ENCODE measurements at regions not wholly inside any gene's neighbourhood (a gene's known extent, or its start where the extent isn't known, plus 50 kb on each side); places are given as distances from the start of the nearest gene placed in this dataset.

DNA sequence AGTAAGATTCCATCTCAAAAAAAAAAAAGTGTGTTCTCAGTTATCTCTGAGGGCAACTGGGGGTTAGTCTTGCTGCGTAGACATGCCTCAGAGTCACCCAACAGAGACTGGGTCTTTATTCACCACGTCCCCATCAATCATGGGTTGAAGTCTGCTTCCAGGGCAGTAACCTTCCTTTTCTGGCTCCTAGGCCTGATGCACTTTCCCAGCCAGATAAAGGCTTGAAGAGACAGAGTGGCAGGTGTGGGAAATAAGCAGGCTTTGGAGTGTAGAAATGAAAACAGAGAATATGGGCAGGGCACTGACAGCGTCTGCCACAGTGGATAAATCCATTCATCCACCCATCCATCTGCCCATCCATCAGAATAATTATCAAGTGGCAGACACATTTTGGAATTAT, 134.1 kb upstream of the LGALSL start:
- no peak overlapping the region for H3K4me3 ChIP-seq (replicated peaks; ENCODE audit: low read depth, low read length)
- no peak for DNase-seq (ENCODE audit: low read depth)
- TF ChIP-seq, protein P1, sequence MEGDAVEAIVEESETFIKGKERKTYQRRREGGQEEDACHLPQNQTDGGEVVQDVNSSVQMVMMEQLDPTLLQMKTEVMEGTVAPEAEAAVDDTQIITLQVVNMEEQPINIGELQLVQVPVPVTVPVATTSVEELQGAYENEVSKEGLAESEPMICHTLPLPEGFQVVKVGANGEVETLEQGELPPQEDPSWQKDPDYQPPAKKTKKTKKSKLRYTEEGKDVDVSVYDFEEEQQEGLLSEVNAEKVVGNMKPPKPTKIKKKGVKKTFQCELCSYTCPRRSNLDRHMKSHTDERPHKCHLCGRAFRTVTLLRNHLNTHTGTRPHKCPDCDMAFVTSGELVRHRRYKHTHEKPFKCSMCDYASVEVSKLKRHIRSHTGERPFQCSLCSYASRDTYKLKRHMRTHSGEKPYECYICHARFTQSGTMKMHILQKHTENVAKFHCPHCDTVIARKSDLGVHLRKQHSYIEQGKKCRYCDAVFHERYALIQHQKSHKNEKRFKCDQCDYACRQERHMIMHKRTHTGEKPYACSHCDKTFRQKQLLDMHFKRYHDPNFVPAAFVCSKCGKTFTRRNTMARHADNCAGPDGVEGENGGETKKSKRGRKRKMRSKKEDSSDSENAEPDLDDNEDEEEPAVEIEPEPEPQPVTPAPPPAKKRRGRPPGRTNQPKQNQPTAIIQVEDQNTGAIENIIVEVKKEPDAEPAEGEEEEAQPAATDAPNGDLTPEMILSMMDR (IDR thresholded peaks at IDR 0.05; ENCODE audit: low read length, missing control alignments): no peak

GRCh38 chr2:64322433-64322832, 131.5 kb upstream of the LGALSL start:
- DNase-seq (ENCODE audit: low read depth): no peak
- H3K4me3 ChIP-seq (replicated peaks; ENCODE audit: low read depth, low read length): no peak overlapping the region
- TF ChIP-seq, protein P1 (IDR thresholded peaks at IDR 0.05; ENCODE audit: low read length, missing control alignments): no peak

- TF ChIP-seq, protein P1 (IDR thresholded peaks at IDR 0.05; ENCODE audit: low read length, missing control alignments): no peak
- no peak overlapping the region for H3K4me3 ChIP-seq (replicated peaks; ENCODE audit: low read depth, low read length)
- no peak for DNase-seq (ENCODE audit: low read depth)
These were observed 130.8 kb upstream of the LGALSL start for GRCh38 chr2:64323197-64323596.

GRCh38 chr2:64324746-64325410, 129.1 kb upstream of the LGALSL start:
- DNase-seq (ENCODE audit: low read depth): no peak
- no peak overlapping the region for H3K4me3 ChIP-seq (replicated peaks; ENCODE audit: low read depth, low read length)
- TF ChIP-seq, protein P1 (IDR thresholded peaks at IDR 0.05; ENCODE audit: low read length, missing control alignments): no peak

- no peak overlapping the region for H3K4me3 ChIP-seq (replicated peaks; ENCODE audit: low read depth, low read length)
- TF ChIP-seq, protein P1 (IDR thresholded peaks at IDR 0.05; ENCODE audit: low read length, missing control alignments): no peak
- no peak for DNase-seq (ENCODE audit: low read depth)
These were observed 128.5 kb upstream of the LGALSL start for GRCh38 chr2:64325477-64325851.

DNA sequence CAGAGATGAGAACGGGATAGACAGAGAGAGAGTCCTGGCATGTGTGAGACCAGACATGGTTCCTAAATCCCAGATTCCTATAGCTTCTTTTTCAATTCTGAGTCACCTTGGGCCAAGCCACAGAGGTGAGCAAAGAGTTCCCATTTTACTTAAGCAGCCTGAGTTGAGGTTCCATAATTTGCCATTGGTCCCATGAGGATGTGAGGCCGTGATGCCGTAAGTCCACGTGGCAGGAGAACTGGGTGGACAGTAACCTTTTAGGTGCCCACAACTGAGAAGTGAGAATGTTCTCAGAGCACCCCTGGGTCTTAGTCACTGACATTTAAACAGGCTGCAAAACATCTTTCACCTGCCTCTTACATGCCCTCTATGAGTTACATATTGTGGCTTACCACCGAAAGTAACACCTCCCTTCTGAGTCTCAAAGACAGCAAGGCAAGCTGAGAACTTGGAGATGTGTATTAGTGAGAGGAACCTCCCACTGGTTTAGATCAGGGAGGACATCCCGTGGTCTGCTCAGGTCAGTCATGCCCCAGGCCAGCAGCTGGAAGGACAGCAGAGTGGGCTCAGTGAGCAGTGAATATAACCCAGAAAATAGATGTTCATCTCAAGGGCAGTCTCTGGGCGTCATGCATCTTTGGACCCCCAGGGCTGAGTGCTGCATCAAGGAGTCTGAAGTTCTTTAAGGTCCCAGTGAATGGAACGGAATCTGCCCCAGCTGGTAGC, 127.9 kb upstream of the LGALSL start:
- TF ChIP-seq, protein P1 (IDR thresholded peaks at IDR 0.05; ENCODE audit: low read length, missing control alignments): no peak
- H3K4me3 ChIP-seq (replicated peaks; ENCODE audit: low read depth, low read length): no peak overlapping the region
- no peak for DNase-seq (ENCODE audit: low read depth)

Measured in fibroblast of pulmonary artery (primary cell).